ENCODE measurements at regions not wholly inside any gene's neighbourhood (a gene's known extent, or its start where the extent isn't known, plus 50 kb on each side); places are given as distances from the start of the nearest gene placed in this dataset.

GRCh38 chr12:74892057-74892633 lies 317.5 kb downstream of the KCNC2 start:
- H3K27me3 ChIP-seq = no peaks in the 10 kb centered on the region
- in situ Hi-C loops (cut with MboI; ENCODE audit: low sequenced_read_pairs in 4 of 4) = no loop called here
- no peak for ATAC-seq
- no peak overlapping the region for H3K4me3 ChIP-seq
- TF ChIP-seq CTCF (IDR thresholded peaks at IDR 0.05 in 4 of 5, conservative IDR thresholded peaks at IDR 0.05 in 1 of 5) = no peak
- no peak for TF ChIP-seq POLR2A (IDR thresholded peaks at IDR 0.05)
- no peak for DNase-seq
- H3K4me1 ChIP-seq = peaks cover 0 to 6% of the 10 kb centered on the region in 2 donors
- no peaks in the 10 kb centered on the region for H3K9me3 ChIP-seq
- no peak overlapping the region for H3K27ac ChIP-seq
- no peaks in the 10 kb centered on the region for H3K36me3 ChIP-seq
- intact Hi-C loops (cut with DNase I; ENCODE audit: low total_unique reads) = no loop called here

GRCh38 chr12:74896186-74896585 lies 313.5 kb downstream of the KCNC2 start:
- intact Hi-C loops (cut with DNase I; ENCODE audit: low total_unique reads) (no loop called here), in situ Hi-C loops (cut with MboI; ENCODE audit: low sequenced_read_pairs in 4 of 4) (no loop called here)
- Histone ChIP-seq H3K27me3 (no peaks in the 10 kb centered on the region), H3K4me3 (no peak overlapping the region), H3K36me3 (no peaks in the 10 kb centered on the region), H3K27ac (no peak overlapping the region), H3K4me1 (no peaks in the 10 kb centered on the region), H3K9me3 (no peaks in the 10 kb centered on the region)
- ATAC-seq = no peak
- TF ChIP-seq POLR2A (IDR thresholded peaks at IDR 0.05) (no peak), CTCF (IDR thresholded peaks at IDR 0.05 in 4 of 5, conservative IDR thresholded peaks at IDR 0.05 in 1 of 5) (no peak)
- no peak for DNase-seq

GRCh38 chr12:74897425-74898211 lies 312.0 kb downstream of the KCNC2 start:
- TF ChIP-seq CTCF (IDR thresholded peaks at IDR 0.05 in 4 of 5, conservative IDR thresholded peaks at IDR 0.05 in 1 of 5) = no peak
- TF ChIP-seq POLR2A (IDR thresholded peaks at IDR 0.05) = no peak
- no peaks in the 10 kb centered on the region for H3K4me1 ChIP-seq
- intact Hi-C loops (cut with DNase I; ENCODE audit: low total_unique reads) (no loop called here), in situ Hi-C loops (cut with MboI; ENCODE audit: low sequenced_read_pairs in 4 of 4) (no loop called here)
- ATAC-seq (no peak), DNase-seq (no peak)
- H3K27me3 ChIP-seq = no peaks in the 10 kb centered on the region
- no peaks in the 10 kb centered on the region for H3K9me3 ChIP-seq
- H3K36me3 ChIP-seq = no peaks in the 10 kb centered on the region
- no peak overlapping the region for H3K27ac ChIP-seq
- no peak overlapping the region for H3K4me3 ChIP-seq

GRCh38 chr12:74899031-74899829 lies 310.4 kb downstream of the KCNC2 start:
- no peaks in the 10 kb centered on the region for H3K9me3 ChIP-seq
- H3K27me3 ChIP-seq = no peaks in the 10 kb centered on the region
- in situ Hi-C loops (cut with MboI; ENCODE audit: low sequenced_read_pairs in 4 of 4) (no loop called here), intact Hi-C loops (cut with DNase I; ENCODE audit: low total_unique reads) (no loop called here)
- H3K27ac ChIP-seq = no peak overlapping the region
- DNase-seq (no peak), ATAC-seq (no peak)
- H3K4me3 ChIP-seq = no peak overlapping the region
- TF ChIP-seq POLR2A (IDR thresholded peaks at IDR 0.05) (no peak), CTCF (IDR thresholded peaks at IDR 0.05 in 4 of 5, conservative IDR thresholded peaks at IDR 0.05 in 1 of 5) (no peak)
- no peaks in the 10 kb centered on the region for H3K4me1 ChIP-seq
- H3K36me3 ChIP-seq = no peaks in the 10 kb centered on the region

All from gastrocnemius medialis (tissue), 4 donors.